PC-3 (cell line): ENCODE measurements at regions not wholly inside any gene's neighbourhood (a gene's known extent, or its start where the extent isn't known, plus 50 kb on each side); places are given as distances from the start of the nearest gene placed in this dataset.

Experiments
- ATAC-seq: fragments of 200-7000 bp; cut with Tn5 transposase; 2 replicates; pipeline ENCODE4 v1.9.1; 2020; ENCODE audit warnings: mild to moderate bottlenecking, moderate library complexity
- BruUV-seq: library from RNA; stranded (reverse); fragments of 400-500 nt; replicated peaks from 2 replicates; lab custom pipeline; 2021; lab: Mats Ljungman, UMichigan
- CTCF ChIA-PET: fragments of 300-600 bp; sonication (Branson Sonifier 250); formaldehyde crosslinking; loops from one replicate; lab custom pipeline; 2022; ENCODE audit warnings: antibody characterized with exemption; lab: Charles Lee
- POLR2A ChIA-PET: fragments of 300-600 bp; sonication (Branson Sonifier 250); formaldehyde crosslinking; loops from one replicate; lab custom pipeline; 2022; ENCODE audit warnings: antibody characterized with exemption; ENCODE audit not compliant: unreplicated experiment; lab: Charles Lee
- DNase-seq: peaks from one replicate; pipeline ENCODE4 v3.0.0-alpha.2; 2015
- H2AFZ ChIP-seq: fragments of 300-600 bp; sonication (generic); 2 replicates; pipeline ENCODE4 v1.6.0; 2016; ENCODE audit warnings: antibody characterized with exemption, low read length
- H3F3A ChIP-seq: fragments of 300-600 bp; sonication (generic); one replicate; pipeline ENCODE4 v1.6.0; 2017; ENCODE audit warnings: antibody characterized with exemption, low read length, control low read depth, mild to moderate bottlenecking; ENCODE audit not compliant: unreplicated experiment
- H3K27ac ChIP-seq: fragments of 300-600 bp; sonication (generic); 2 replicates; pipeline ENCODE4 v1.5.1; 2016; ENCODE audit warnings: mild to moderate bottlenecking, low read length
- H3K27me3 ChIP-seq: fragments of 300-600 bp; sonication (generic); 2 replicates; pipeline ENCODE4 v1.6.1; 2016; ENCODE audit warnings: low read length, mixed read lengths
- H3K36me3 ChIP-seq: fragments of 300-600 bp; sonication (generic); 2 replicates; pipeline ENCODE4 v1.6.1; 2016; ENCODE audit warnings: low read depth, mixed run types, low read length, mixed read lengths
- H3K4me1 ChIP-seq: fragments of 300-600 bp; sonication (generic); 2 replicates; pipeline ENCODE4 v1.5.1; 2016; ENCODE audit warnings: low read length; ENCODE audit not compliant: insufficient read depth
- H3K4me2 ChIP-seq: fragments of 300-600 bp; sonication (generic); 2 replicates; pipeline ENCODE4 v1.6.0; 2016; ENCODE audit warnings: low read length
- H3K4me3 ChIP-seq: fragments of 300-600 bp; sonication (generic); 2 replicates; pipeline ENCODE4 v1.5.1; 2016; ENCODE audit warnings: mild to moderate bottlenecking, low read length, mixed read lengths
- H3K79me2 ChIP-seq: fragments of 300-600 bp; sonication (generic); 2 replicates; pipeline ENCODE4 v1.6.1; 2017; ENCODE audit warnings: low read length, mixed read lengths
- H3K9ac ChIP-seq: fragments of 300-600 bp; sonication (generic); 2 replicates; pipeline ENCODE4 v1.6.0; 2016; ENCODE audit warnings: mild to moderate bottlenecking, low read length
- H3K9me2 ChIP-seq: fragments of 300-600 bp; sonication (generic); replicated peaks from 2 replicates; pipeline ENCODE4 v1.6.1; 2016; ENCODE audit warnings: mixed run types, low read length, mixed read lengths
- H3K9me3 ChIP-seq: fragments of 300-600 bp; sonication (generic); 2 replicates; pipeline ENCODE4 v1.6.1; 2016; ENCODE audit warnings: low read length, mixed read lengths
- H4K20me1 ChIP-seq: fragments of 300-600 bp; sonication (generic); 2 replicates; pipeline ENCODE4 v1.6.1; 2016; ENCODE audit warnings: low read length, mixed read lengths
- CTCF ChIP-seq: fragments of 300-600 bp; sonication (generic); conservative IDR thresholded peaks from 2 replicates; pipeline ENCODE4 v1.5.1; 2017; ENCODE audit warnings: antibody characterized with exemption, low read depth, mild to moderate bottlenecking, low read length
- EZH2 ChIP-seq: fragments of 300-600 bp; sonication (generic); IDR thresholded peaks from one replicate; pipeline ENCODE4 v1.6.1; 2017; ENCODE audit warnings: antibody characterized with exemption, mild to moderate bottlenecking, low read length; ENCODE audit not compliant: unreplicated experiment
- EZH2phosphoT487 ChIP-seq: fragments of 300-600 bp; sonication (generic); IDR thresholded peaks from 2 replicates; pipeline ENCODE4 v1.6.1; 2018; ENCODE audit warnings: mild to moderate bottlenecking, antibody characterized with exemption, low read length, borderline replicate concordance
- intact Hi-C: fragments of 100-400 bp; cut with micrococcal nuclease; formaldehyde crosslinking; loops from 2 replicates; pipeline ENCODE4 v1.9.0; 2023

- no peaks in the 10 kb centered on the region for H3K79me2 ChIP-seq
- no peaks in the 10 kb centered on the region for H3K9me2 ChIP-seq
- H3F3A ChIP-seq = no peaks in the 10 kb centered on the region
- no peak overlapping the region for H2AFZ ChIP-seq
- DNase-seq (peak; percentile 93), ATAC-seq (peak; percentile 70)
- no peaks in the 10 kb centered on the region for H3K36me3 ChIP-seq
- intact Hi-C loops = no loop called here
- H3K9me3 ChIP-seq = no peaks in the 10 kb centered on the region
- no TSS peak for BruUV-seq
- peak overlapping the region; percentile 20; the same call in 1 of the 2 replicates for H3K27ac ChIP-seq
- ChIA-PET POLR2A (no interaction called here), CTCF (no interaction called here)
- H3K4me2 ChIP-seq = peak overlapping the region; percentile 60
- H4K20me1 ChIP-seq = 0 out of 2 replicates have a peak, but pooled peaks cover 3% of the 10 kb centered on the region
- no peak overlapping the region for H3K9ac ChIP-seq
- H3K4me1 ChIP-seq = peaks cover 36% of the 10 kb centered on the region
- no peak overlapping the region for H3K4me3 ChIP-seq
- no peaks in the 10 kb centered on the region for H3K27me3 ChIP-seq
- TF ChIP-seq EZH2 (no peak), EZH2phosphoT487 (no peak), CTCF (no peak)
Observed at GRCh38 chr9:2570615-2571479, 50.7 kb upstream of the VLDLR start.
